Liver (tissue), 7 donors: ENCODE measurements at regions not wholly inside any gene's neighbourhood (a gene's known extent, or its start where the extent isn't known, plus 50 kb on each side); places are given as distances from the start of the nearest gene placed in this dataset.

Source experiments
- DNase-seq: peaks from one replicate; pipeline ENCODE4 v3.0.0-alpha.2; 2017; ENCODE audit warnings: low spot score
- H3K27ac ChIP-seq, 2 donors: one replicate each; pipeline ENCODE4 v1.7.0; 2013; ENCODE audit warnings: inconsistent platforms in 2 of 2, low read length in 2 of 2, control low read depth in 1 of 2, low read depth in 1 of 2, mild to moderate bottlenecking in 1 of 2
- H3K27me3 ChIP-seq, 4 donors: one replicate each; pipeline versions ENCODE4 v1.6.1 to v1.7.0; 2013; ENCODE audit warnings: low read length in 3 of 4, inconsistent platforms in 1 of 4, mild to moderate bottlenecking in 1 of 4, moderate library complexity in 1 of 4; ENCODE audit not compliant: control insufficient read depth in 4 of 4, insufficient read depth in 4 of 4
- H3K36me3 ChIP-seq, 4 donors: one replicate each; pipeline versions ENCODE4 v1.6.1 to v1.7.0; 2013; ENCODE audit warnings: low read length in 3 of 4, mild to moderate bottlenecking in 3 of 4, low read depth in 1 of 4, moderate library complexity in 1 of 4; ENCODE audit not compliant: control insufficient read depth in 4 of 4, insufficient read depth in 3 of 4
- H3K4me1 ChIP-seq, 4 donors: one replicate each; pipeline versions ENCODE4 v1.6.1 to v1.7.0; 2013; ENCODE audit warnings: low read length in 3 of 4, mild to moderate bottlenecking in 3 of 4, moderate library complexity in 1 of 4; ENCODE audit not compliant: control insufficient read depth in 4 of 4, insufficient read depth in 4 of 4
- H3K4me3 ChIP-seq, 3 donors: one replicate each; pipeline versions ENCODE4 v1.6.1 to v1.7.0; 2013; ENCODE audit warnings: low read length in 3 of 3, control low read depth in 1 of 3, low read depth in 1 of 3, mild to moderate bottlenecking in 1 of 3
- H3K9ac ChIP-seq, 2 donors: one replicate each; pipeline ENCODE4 v1.7.0; 2013; ENCODE audit warnings: low read length in 2 of 2, mild to moderate bottlenecking in 2 of 2, moderate library complexity in 2 of 2, control low read depth in 1 of 2, low read depth in 1 of 2
- H3K9me3 ChIP-seq, 4 donors: one replicate each; pipeline versions ENCODE4 v1.6.1 to v1.7.0; 2013; ENCODE audit warnings: low read length in 3 of 4; ENCODE audit not compliant: control insufficient read depth in 4 of 4
- EGR1 ChIP-seq, 2 donors: IDR thresholded peaks; 2 replicates each; pipeline ENCODE4 v1.6.1; 2016 to 2018; ENCODE audit warnings: antibody characterized with exemption in 2 of 2, low read depth in 2 of 2
- FOXA2 ChIP-seq: IDR thresholded peaks from 2 replicates; pipeline ENCODE4 v1.6.1; 2016; ENCODE audit warnings: antibody characterized with exemption
- GABPA ChIP-seq, 2 donors: IDR thresholded peaks in 1 of 2; conservative IDR thresholded peaks in 1 of 2; 2 replicates each; pipeline ENCODE4 v1.6.1; 2016; ENCODE audit warnings: antibody characterized with exemption in 2 of 2, mild to moderate bottlenecking in 1 of 2, moderate library complexity in 1 of 2
- JUND ChIP-seq, 2 donors: IDR thresholded peaks; 2 replicates each; pipeline ENCODE4 v1.6.1; 2016; ENCODE audit warnings: antibody characterized with exemption in 2 of 2
- NR2F2 ChIP-seq: IDR thresholded peaks from 2 replicates; pipeline ENCODE4 v1.6.1; 2016; ENCODE audit warnings: antibody characterized with exemption
- RAD21 ChIP-seq, 2 donors: IDR thresholded peaks; 2 replicates each; pipeline ENCODE4 v1.6.1; 2016; ENCODE audit warnings: antibody characterized with exemption in 2 of 2, mild to moderate bottlenecking in 2 of 2
- RXRA ChIP-seq, 2 donors: IDR thresholded peaks; 2 replicates each; pipeline ENCODE4 v1.6.1; 2017 to 2018; ENCODE audit warnings: antibody characterized with exemption in 2 of 2, mild to moderate bottlenecking in 1 of 2
- SP1 ChIP-seq: IDR thresholded peaks from 2 replicates; pipeline ENCODE4 v1.6.1; 2018; ENCODE audit warnings: antibody characterized with exemption, mild to moderate bottlenecking
- TAF1 ChIP-seq: conservative IDR thresholded peaks from 2 replicates; pipeline ENCODE4 v1.6.1; 2016; ENCODE audit warnings: antibody characterized with exemption, mild to moderate bottlenecking
- YY1 ChIP-seq: IDR thresholded peaks from 2 replicates; pipeline ENCODE4 v1.6.1; 2016; ENCODE audit warnings: antibody characterized with exemption, mild to moderate bottlenecking
- WGBS: extraction: QIAGEN DNeasy Blood & Tissue Kit; methylation state at CpG from one replicate; pipeline ENCODE4 v1.1.7; 2013; 5-methylcytosine and 5-hydroxymethylcytosine counted together
- TF ChIP-seq, protein P1 (sequence below): IDR thresholded peaks from 2 replicates; pipeline ENCODE4 v1.6.1; 2016; ENCODE audit warnings: antibody characterized with exemption
- TF ChIP-seq, protein P2 (sequence below): IDR thresholded peaks from 2 replicates; pipeline ENCODE4 v1.6.1; 2016; ENCODE audit warnings: antibody characterized with exemption, mild to moderate bottlenecking
- TF ChIP-seq, protein P3 (sequence below): IDR thresholded peaks from 2 replicates; pipeline ENCODE4 v1.6.1; 2016; ENCODE audit warnings: antibody characterized with exemption
- TF ChIP-seq, protein P4 (sequence below): IDR thresholded peaks from 2 replicates; pipeline ENCODE4 v1.6.1; 2016; ENCODE audit warnings: antibody characterized with exemption
- donor health status: healthy.
- donor health status: healthy.
- donor health status: healthy.
- donor health status: healthy.

DNA sequence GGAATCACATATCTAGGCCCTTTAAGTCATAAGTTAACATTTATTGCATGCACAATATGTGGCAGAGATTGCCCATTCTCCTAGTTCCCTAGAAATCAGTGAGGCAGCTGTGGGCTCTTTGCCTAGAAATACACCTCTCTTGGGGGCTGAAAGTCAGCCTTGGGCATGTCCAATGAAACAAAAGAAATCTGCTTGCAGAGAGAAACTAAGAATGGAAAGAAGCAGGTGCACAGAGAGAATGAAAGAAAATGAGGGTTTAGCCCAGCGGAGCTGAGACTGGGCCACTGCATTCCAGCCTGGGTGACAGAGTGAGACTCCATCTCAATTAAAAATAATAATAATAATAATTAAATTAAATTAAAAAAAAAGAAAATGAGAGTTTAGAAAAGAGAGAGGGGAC lies 57.3 kb upstream of the DAB2 start:
- Histone ChIP-seq H3K36me3 (no peaks in the 10 kb centered on the region), H3K9ac (no peak overlapping the region), H3K4me3 (no peak overlapping the region), H3K27ac (no peak overlapping the region), H3K9me3 (no peaks in the 10 kb centered on the region), H3K27me3 (no peaks in the 10 kb centered on the region), H3K4me1 (no peaks in the 10 kb centered on the region)
- WGBS, result 98% methylated on average over 1 of the region's 1 CpG
- TF ChIP-seq, protein P1, sequence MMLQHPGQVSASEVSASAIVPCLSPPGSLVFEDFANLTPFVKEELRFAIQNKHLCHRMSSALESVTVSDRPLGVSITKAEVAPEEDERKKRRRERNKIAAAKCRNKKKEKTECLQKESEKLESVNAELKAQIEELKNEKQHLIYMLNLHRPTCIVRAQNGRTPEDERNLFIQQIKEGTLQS, result no peak
- no peak for TF ChIP-seq JUND (IDR thresholded peaks at IDR 0.05)
- DNase-seq, result no peak

DNA sequence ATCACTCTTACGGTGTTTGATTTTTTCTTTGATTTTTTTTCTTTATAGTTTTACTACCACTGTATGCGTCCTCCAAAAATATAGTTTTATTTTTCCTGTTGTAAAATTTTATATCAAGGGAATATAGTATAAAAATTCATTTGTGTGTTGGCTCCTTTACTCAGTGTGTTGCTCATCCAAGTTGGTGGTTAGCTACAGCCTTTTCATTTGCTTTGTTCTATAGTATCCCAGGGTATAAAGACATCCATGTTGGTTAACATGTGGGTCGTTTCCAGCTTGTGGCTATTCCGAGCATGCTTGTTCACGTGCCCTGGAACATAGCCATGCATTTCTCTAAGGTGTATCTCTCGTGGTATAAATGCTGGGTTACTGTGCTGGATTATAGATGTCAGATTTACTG lies 54.8 kb upstream of the DAB2 start:
- Histone ChIP-seq H3K27me3 (no peaks in the 10 kb centered on the region), H3K4me1 (no peaks in the 10 kb centered on the region), H3K9ac (no peak overlapping the region), H3K4me3 (no peak overlapping the region), H3K27ac (no peak overlapping the region), H3K9me3 (no peaks in the 10 kb centered on the region), H3K36me3 (no peaks in the 10 kb centered on the region)
- TF ChIP-seq GABPA (IDR thresholded peaks at IDR 0.05 in 1 of 2, conservative IDR thresholded peaks at IDR 0.05 in 1 of 2), result no peak
- TF ChIP-seq, protein P2, sequence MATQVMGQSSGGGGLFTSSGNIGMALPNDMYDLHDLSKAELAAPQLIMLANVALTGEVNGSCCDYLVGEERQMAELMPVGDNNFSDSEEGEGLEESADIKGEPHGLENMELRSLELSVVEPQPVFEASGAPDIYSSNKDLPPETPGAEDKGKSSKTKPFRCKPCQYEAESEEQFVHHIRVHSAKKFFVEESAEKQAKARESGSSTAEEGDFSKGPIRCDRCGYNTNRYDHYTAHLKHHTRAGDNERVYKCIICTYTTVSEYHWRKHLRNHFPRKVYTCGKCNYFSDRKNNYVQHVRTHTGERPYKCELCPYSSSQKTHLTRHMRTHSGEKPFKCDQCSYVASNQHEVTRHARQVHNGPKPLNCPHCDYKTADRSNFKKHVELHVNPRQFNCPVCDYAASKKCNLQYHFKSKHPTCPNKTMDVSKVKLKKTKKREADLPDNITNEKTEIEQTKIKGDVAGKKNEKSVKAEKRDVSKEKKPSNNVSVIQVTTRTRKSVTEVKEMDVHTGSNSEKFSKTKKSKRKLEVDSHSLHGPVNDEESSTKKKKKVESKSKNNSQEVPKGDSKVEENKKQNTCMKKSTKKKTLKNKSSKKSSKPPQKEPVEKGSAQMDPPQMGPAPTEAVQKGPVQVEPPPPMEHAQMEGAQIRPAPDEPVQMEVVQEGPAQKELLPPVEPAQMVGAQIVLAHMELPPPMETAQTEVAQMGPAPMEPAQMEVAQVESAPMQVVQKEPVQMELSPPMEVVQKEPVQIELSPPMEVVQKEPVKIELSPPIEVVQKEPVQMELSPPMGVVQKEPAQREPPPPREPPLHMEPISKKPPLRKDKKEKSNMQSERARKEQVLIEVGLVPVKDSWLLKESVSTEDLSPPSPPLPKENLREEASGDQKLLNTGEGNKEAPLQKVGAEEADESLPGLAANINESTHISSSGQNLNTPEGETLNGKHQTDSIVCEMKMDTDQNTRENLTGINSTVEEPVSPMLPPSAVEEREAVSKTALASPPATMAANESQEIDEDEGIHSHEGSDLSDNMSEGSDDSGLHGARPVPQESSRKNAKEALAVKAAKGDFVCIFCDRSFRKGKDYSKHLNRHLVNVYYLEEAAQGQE, result no peak
- no peak for DNase-seq
- 77% methylated on average over 6 of the region's 6 CpGs for WGBS

DNA sequence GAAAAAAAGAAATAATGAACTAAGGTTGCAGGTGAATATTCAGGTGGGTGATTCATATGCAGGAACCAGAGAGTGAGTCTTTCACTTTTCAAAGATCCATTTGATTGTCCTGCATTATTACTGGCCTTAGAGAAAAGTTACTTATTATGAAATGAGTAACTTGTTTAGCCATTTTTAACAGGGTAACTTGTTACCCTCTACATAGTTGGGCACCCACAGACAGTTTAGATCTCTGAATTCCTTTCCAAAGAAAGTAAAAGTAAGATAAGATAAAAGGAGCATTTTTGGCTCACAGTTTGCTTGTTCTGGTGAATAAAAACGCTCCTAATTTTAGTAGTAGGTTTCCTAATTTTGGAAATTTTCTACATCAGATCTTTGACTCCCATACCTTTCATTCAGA lies 54.1 kb upstream of the DAB2 start:
- DNase-seq, result no peak
- 0% methylated on average over 1 of the region's 1 CpG for WGBS
- Histone ChIP-seq H3K9ac (no peak overlapping the region), H3K27me3 (no peaks in the 10 kb centered on the region), H3K9me3 (no peaks in the 10 kb centered on the region), H3K4me3 (no peak overlapping the region), H3K4me1 (no peaks in the 10 kb centered on the region), H3K27ac (no peak overlapping the region), H3K36me3 (no peaks in the 10 kb centered on the region)
- TF ChIP-seq FOXA2 (no peak), TAF1 (no peak), SP1 (no peak), RXRA (IDR thresholded peaks at IDR 0.05) (no peak), GABPA (IDR thresholded peaks at IDR 0.05 in 1 of 2, conservative IDR thresholded peaks at IDR 0.05 in 1 of 2) (no peak), RAD21 (IDR thresholded peaks at IDR 0.05) (no peak), JUND (IDR thresholded peaks at IDR 0.05) (no peak), EGR1 (IDR thresholded peaks at IDR 0.05; ENCODE audit: low read depth in 2 of 2) (no peak), YY1 (no peak), NR2F2 (no peak)
- TF ChIP-seq, protein P1, result no peak
- TF ChIP-seq, protein P2, result no peak
- TF ChIP-seq, protein P3, sequence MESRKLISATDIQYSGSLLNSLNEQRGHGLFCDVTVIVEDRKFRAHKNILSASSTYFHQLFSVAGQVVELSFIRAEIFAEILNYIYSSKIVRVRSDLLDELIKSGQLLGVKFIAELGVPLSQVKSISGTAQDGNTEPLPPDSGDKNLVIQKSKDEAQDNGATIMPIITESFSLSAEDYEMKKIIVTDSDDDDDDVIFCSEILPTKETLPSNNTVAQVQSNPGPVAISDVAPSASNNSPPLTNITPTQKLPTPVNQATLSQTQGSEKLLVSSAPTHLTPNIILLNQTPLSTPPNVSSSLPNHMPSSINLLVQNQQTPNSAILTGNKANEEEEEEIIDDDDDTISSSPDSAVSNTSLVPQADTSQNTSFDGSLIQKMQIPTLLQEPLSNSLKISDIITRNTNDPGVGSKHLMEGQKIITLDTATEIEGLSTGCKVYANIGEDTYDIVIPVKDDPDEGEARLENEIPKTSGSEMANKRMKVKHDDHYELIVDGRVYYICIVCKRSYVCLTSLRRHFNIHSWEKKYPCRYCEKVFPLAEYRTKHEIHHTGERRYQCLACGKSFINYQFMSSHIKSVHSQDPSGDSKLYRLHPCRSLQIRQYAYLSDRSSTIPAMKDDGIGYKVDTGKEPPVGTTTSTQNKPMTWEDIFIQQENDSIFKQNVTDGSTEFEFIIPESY, result no peak
- TF ChIP-seq, protein P4, sequence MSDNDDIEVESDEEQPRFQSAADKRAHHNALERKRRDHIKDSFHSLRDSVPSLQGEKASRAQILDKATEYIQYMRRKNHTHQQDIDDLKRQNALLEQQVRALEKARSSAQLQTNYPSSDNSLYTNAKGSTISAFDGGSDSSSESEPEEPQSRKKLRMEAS, result no peak
